ENCODE measurements at regions not wholly inside any gene's neighbourhood (a gene's known extent, or its start where the extent isn't known, plus 50 kb on each side); places are given as distances from the start of the nearest gene placed in this dataset.

GRCh38 chr2:67036444-67036843, 360.7 kb upstream of the ETAA1 start:
- no peak overlapping the region for H3K4me3 ChIP-seq (ENCODE audit: low read depth, low read length)

- no peak overlapping the region for H3K4me3 ChIP-seq (ENCODE audit: low read depth, low read length)
These were observed 359.5 kb upstream of the ETAA1 start for GRCh38 chr2:67037655-67038054.

- no peak overlapping the region for H3K4me3 ChIP-seq (ENCODE audit: low read depth, low read length)
These were observed 358.9 kb upstream of the ETAA1 start for GRCh38 chr2:67038195-67038594.

- H3K4me3 ChIP-seq (ENCODE audit: low read depth, low read length) = no peak overlapping the region
These were observed 358.1 kb upstream of the ETAA1 start for GRCh38 chr2:67039058-67039457.

- no peak overlapping the region for H3K4me3 ChIP-seq (ENCODE audit: low read depth, low read length)
These were observed 357.5 kb upstream of the ETAA1 start for GRCh38 chr2:67039517-67040103.

- H3K4me3 ChIP-seq (ENCODE audit: low read depth, low read length) = no peak overlapping the region
These were observed 356.1 kb upstream of the ETAA1 start for GRCh38 chr2:67041051-67041450.

GRCh38 chr2:67043781-67044478, 353.2 kb upstream of the ETAA1 start:
- no peak overlapping the region for H3K4me3 ChIP-seq (ENCODE audit: low read depth, low read length)

- no peak overlapping the region for H3K4me3 ChIP-seq (ENCODE audit: low read depth, low read length)
These were observed 350.5 kb upstream of the ETAA1 start for GRCh38 chr2:67046591-67046990.

GRCh38 chr2:67048314-67048713, 348.8 kb upstream of the ETAA1 start:
- no peak overlapping the region for H3K4me3 ChIP-seq (ENCODE audit: low read depth, low read length)

- no peak overlapping the region for H3K4me3 ChIP-seq (ENCODE audit: low read depth, low read length)
These were observed 346.5 kb upstream of the ETAA1 start for GRCh38 chr2:67050622-67051021.

- no peak overlapping the region for H3K4me3 ChIP-seq (ENCODE audit: low read depth, low read length)
These were observed 342.4 kb upstream of the ETAA1 start for GRCh38 chr2:67054728-67055127.

GRCh38 chr2:67055387-67056304, 341.5 kb upstream of the ETAA1 start:
- H3K4me3 ChIP-seq (ENCODE audit: low read depth, low read length) = no peak overlapping the region

- no peak overlapping the region for H3K4me3 ChIP-seq (ENCODE audit: low read depth, low read length)
These were observed 340.0 kb upstream of the ETAA1 start for GRCh38 chr2:67057123-67057522.

- H3K4me3 ChIP-seq (ENCODE audit: low read depth, low read length) = no peak overlapping the region
These were observed 339.0 kb upstream of the ETAA1 start for GRCh38 chr2:67057901-67058703.

GRCh38 chr2:67065046-67065445, 332.1 kb upstream of the ETAA1 start:
- H3K4me3 ChIP-seq (ENCODE audit: low read depth, low read length) = no peak overlapping the region

- H3K4me3 ChIP-seq (ENCODE audit: low read depth, low read length) = no peak overlapping the region
These were observed 330.4 kb upstream of the ETAA1 start for GRCh38 chr2:67066782-67067181.

GRCh38 chr2:67067656-67068055, 329.5 kb upstream of the ETAA1 start:
- H3K4me3 ChIP-seq (ENCODE audit: low read depth, low read length) = no peak overlapping the region

- H3K4me3 ChIP-seq (ENCODE audit: low read depth, low read length) = no peak overlapping the region
These were observed 326.3 kb upstream of the ETAA1 start for GRCh38 chr2:67070826-67071225.

- no peak overlapping the region for H3K4me3 ChIP-seq (ENCODE audit: low read depth, low read length)
These were observed 322.1 kb upstream of the ETAA1 start for GRCh38 chr2:67075056-67075455.

GRCh38 chr2:67075530-67076238, 321.4 kb upstream of the ETAA1 start:
- no peak overlapping the region for H3K4me3 ChIP-seq (ENCODE audit: low read depth, low read length)
